Fibroblast of the aortic adventitia (primary cell): ENCODE measurements at regions not wholly inside any gene's neighbourhood (a gene's known extent, or its start where the extent isn't known, plus 50 kb on each side); places are given as distances from the start of the nearest gene placed in this dataset.

Experiments used
- DNase-seq: peaks from one replicate; pipeline ENCODE4 v3.0.0-alpha.2; 2010; ENCODE audit warnings: low read depth
- H3K4me3 ChIP-seq: 2 replicates; pipeline ENCODE4 v1.5.1; 2011; ENCODE audit warnings: low read depth, mild to moderate bottlenecking, control low read depth, low read length, moderate library complexity
- TF ChIP-seq, protein P1 (sequence below): IDR thresholded peaks from 2 replicates; pipeline ENCODE4 v1.5.1; 2011; ENCODE audit warnings: mild to moderate bottlenecking, low read length, control low read depth, inconsistent platforms; ENCODE audit not compliant: insufficient read depth

- DNase-seq, result no peak
- no peak overlapping the region for H3K4me3 ChIP-seq
- TF ChIP-seq, protein P1, sequence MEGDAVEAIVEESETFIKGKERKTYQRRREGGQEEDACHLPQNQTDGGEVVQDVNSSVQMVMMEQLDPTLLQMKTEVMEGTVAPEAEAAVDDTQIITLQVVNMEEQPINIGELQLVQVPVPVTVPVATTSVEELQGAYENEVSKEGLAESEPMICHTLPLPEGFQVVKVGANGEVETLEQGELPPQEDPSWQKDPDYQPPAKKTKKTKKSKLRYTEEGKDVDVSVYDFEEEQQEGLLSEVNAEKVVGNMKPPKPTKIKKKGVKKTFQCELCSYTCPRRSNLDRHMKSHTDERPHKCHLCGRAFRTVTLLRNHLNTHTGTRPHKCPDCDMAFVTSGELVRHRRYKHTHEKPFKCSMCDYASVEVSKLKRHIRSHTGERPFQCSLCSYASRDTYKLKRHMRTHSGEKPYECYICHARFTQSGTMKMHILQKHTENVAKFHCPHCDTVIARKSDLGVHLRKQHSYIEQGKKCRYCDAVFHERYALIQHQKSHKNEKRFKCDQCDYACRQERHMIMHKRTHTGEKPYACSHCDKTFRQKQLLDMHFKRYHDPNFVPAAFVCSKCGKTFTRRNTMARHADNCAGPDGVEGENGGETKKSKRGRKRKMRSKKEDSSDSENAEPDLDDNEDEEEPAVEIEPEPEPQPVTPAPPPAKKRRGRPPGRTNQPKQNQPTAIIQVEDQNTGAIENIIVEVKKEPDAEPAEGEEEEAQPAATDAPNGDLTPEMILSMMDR, result no peak
Observed at GRCh38 chr10:78935697-78936407, 132.9 kb upstream of the ZMIZ1 start.

DNA sequence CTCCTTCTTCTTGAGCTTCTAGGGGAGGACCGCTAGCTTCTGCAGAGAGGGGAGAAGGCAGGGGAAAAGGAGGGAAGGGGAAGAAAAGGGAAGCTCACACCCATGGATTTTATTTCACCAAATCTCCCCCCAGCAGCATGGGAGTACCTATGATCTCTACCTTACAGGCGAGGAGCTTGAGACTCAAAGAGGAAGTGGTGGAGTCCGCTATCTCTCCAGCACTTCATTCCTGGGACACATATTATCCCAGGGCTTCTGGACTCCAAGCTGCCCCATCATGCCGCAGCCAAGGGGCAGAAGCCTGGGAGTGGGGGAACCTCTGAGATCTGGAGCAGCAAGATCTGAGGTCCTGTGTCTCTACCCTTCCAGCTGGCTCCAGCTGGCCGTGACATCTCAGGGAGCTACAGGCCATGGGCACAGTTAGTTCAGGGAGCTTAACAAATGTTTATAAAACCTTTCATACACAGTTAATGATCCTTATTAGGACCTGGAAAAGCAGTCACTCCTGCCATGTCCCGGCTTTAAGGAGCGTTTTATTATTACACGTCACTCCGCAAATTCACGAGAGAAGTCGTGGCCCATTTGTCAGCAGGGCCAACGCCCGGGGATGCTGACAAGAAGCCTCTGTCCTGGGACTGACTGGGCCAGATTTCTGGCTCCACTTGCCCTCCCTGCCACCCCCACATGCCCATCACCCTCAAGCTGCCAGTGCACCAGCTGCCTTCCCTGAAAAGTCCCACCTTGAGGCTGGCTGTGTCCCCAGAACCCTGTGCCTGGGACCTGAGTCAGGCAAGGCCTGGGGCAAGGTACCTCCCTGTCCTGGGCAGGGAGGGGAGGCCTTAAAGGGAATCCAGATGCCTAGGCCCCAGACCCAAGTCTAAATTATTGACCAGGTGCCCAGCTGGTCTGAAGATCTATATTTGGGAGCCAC, 132.1 kb upstream of the ZMIZ1 start:
- H3K4me3 ChIP-seq, result no peak overlapping the region
- TF ChIP-seq, protein P1, result no peak
- no peak for DNase-seq

- H3K4me3 ChIP-seq, result no peak overlapping the region
- DNase-seq, result no peak
- TF ChIP-seq, protein P1, result no peak
Observed at GRCh38 chr10:78937393-78937792, 131.4 kb upstream of the ZMIZ1 start.

DNA sequence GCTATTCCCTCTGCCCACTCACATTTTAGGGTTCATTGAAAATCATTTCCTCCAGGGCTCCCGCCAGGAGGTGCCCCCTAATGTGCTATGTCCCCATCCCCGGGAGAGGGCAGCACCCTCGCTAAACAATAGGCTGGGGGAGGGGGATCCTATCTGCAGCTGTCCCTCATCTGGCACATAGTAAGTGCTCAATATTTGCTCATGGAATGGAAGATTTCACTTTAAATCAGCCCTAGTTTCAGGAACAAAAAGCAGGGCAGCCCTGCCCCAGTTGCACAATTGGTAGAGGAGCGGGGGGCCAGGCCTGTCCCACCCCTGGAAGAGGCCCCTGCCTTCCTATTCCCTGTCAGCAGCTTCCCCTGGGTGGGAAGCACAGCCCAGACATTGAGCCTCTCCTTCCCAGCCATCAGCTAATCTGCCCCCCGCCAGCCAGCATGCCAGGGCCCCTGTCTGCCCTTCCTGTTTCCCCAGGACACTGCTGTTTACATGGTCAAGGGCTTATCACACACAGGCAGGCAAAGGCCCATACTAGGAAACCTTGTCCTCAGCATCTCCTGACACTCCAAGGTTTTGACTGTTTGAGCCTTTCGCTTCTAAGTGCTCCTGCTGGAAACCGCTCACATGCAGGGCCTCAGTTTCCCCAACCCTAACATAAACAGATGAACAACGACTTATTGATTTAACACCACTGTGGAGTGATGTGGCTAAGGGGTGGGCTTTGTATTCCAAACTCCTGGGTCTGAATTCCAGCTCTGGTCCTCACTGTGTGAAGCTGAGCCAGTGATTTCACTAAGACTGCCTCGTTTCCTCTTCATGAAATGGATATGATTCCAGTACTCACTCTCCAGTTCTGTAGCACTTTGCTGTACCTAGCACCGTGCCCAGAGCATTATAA, 130.7 kb upstream of the ZMIZ1 start:
- no peak overlapping the region for H3K4me3 ChIP-seq
- TF ChIP-seq, protein P1, result no peak
- DNase-seq, result no peak

DNA sequence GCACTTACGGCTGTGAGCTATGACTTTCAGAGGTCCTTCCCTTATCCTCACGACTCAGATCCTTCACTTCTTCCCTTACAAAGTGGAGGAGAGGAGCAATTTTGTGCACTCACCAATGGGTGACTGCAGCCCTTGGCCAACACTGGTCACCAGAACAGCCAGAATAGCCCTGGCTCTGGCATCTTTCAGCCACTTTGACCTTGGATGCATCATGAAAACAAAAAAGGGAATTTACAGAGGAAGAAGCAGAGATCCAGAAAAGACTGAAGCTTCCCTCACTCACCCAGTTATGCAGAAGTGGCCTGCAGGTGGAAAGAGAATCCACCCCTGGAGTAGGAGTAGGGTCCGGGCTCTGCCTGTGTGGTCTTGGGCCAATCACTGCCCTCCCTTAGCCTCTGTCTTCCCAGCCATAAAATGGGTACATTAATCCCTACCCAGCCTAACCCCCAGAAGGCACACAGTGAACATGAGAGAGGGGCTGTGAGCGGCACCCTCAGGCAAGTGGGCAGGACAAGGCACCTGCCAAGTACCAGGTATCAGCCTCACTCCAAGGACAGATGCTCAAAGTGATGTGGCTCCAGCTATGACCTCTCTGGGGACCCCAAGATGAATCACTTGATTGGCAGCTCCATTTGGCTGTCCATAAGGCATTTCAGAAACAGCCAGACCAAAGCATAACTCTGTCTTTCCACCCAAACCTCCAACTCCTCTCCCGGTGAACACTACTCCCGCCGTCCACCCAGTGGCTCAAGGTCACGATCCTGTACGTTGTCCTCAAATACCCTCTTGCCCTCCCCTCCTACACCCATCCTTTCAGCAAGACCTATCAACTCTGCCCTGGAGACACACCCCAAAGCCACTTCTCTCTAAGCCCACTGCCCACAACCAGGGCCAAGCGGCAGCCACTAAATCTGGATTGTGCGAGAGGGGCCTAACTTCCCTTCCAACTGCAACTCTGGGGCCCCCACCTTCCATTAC, 129.8 kb upstream of the ZMIZ1 start:
- no peak for DNase-seq
- no peak overlapping the region for H3K4me3 ChIP-seq
- TF ChIP-seq, protein P1, result no peak
